ENCODE measurements at regions not wholly inside any gene's neighbourhood (a gene's known extent, or its start where the extent isn't known, plus 50 kb on each side); places are given as distances from the start of the nearest gene placed in this dataset.

DNA sequence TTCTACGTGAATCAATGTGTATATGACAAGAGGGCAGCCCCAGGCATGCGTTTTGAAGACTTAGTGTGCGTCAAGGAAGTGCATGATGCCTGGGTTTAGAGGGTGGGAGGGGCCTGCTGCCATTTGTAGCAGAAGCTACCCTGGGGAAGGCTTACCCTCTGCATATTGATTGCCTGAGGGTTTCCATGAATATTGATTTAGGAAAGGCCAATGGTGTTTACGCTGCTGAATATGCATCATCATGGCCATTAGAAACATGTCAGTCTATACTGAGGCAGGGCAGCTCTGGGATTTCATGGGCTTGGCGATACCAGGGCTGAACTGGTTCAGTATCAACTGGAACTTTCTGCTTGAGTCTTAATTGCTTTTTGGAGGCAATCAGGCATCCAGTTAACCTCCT is 259.3 kb downstream of the DCDC2C start:
- no peak for DNase-seq

DNA sequence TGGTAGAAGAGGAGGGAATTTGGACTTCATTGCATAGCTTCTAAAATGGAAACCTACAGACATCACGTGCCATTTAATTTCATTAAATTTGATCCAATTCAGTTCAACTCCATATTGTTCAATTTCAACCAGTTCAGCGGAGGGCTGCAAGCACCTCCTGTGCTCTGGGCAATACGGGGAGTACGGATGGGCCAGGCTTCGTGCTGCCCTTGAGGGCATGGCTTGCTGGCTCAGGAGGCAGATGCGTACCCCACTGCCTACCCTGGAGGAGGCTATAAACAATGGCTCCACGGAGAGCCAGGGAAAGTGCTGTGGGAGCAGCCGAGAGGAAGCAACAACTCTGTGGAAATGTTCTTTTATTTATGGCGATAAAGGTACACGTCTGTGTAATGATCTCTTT is 261.8 kb downstream of the DCDC2C start:
- no peak for DNase-seq

GRCh38 chr2:3965953-3966352 is 262.6 kb downstream of the DCDC2C start:
- DNase-seq = no peak

DNA sequence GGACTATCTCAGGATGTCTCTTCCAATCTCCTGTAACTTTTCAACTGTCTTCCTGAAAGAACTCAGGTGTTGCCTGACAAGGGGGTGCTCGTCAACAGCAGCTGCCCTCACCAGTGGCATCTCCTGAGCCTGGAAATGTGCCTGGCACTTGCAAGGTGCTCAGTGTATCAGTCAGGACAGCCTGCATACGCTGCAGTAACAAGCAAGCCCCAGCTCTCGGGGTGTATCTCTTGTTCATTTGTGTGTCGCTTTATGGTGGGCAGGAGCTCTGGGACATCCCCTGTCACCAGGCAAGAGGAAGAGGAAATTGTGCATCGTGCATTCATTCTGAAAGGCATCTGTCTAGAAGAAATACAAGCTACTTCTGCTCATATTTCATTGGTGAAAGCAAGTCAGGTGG is 263.1 kb downstream of the DCDC2C start:
- DNase-seq = no peak

GRCh38 chr2:3968736-3969135 is 265.4 kb downstream of the DCDC2C start:
- DNase-seq = no peak

GRCh38 chr2:3970791-3971651 is 267.6 kb downstream of the DCDC2C start:
- no peak for DNase-seq

DNA sequence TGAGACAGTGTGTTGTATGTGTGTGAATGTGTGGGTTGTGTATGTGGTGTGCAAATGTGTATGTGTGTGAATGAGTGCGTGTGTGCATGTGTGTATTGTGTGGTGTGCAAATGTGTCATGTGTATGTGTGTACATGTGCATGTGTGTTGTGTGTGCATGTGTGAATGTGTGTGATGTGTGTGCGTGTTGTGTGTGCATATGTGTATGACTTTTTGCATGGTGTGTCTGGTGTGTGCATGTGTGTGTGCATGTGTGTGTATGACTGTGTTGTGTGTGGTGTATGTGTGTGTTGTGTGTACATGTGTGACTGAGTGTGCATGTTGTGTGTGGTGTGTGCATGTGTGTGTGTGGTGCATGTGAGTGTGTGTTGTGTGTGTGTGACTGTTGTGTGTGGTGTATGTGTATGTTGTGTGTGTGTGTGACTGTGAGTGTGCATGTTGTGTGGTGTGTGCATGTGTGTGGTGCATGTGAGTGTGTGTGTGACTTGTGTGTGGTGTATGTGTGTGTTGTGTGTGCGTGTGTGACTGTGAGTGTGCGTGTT is 268.3 kb downstream of the DCDC2C start:
- DNase-seq = no peak

DNA sequence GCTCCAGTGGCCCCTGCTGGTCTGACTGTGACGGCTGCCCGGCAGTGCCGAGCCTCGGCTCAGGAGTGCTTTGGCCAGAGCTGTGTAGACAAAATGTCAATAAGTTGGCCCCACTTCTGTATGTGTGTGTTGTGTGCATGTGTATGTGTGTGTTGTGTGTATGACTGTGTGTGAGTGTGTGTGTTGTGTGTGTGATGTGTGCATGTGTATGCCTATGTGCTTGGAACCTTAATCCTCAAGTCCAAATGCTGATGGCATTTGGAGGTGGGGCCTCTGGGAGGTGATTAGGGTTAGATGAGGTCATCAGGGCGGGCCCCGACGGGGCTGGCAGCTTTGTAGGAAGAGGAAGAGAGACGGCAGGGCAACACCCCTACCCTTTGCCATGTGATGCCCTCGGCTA is 269.0 kb downstream of the DCDC2C start:
- no peak for DNase-seq

- no peak for DNase-seq
Measured at GRCh38 chr2:3974765-3975164, 271.4 kb downstream of the DCDC2C start.

GRCh38 chr2:3981446-3981987 is 278.1 kb downstream of the DCDC2C start:
- no peak for DNase-seq

- DNase-seq = no peak
Measured at GRCh38 chr2:3982160-3982559, 278.8 kb downstream of the DCDC2C start.

DNA sequence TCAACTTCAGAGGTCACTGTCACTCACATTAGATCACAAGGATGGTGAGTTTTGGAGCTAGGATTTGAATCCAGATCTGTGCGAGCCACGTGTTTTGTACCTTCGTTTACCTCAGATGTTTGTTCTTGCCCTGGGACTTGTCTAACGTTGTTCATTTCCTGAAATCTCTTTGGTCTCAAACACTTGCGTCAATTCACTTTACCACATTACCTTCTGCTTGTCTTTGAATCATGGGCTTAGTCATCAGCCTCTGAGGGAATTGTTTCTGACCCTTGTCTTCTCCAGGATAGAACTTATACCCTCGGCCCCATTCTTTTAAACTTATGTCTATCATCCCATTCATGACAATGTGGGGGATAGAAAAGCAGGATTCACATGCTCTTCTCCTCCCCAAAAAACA is 282.7 kb downstream of the DCDC2C start:
- DNase-seq = no peak

GRCh38 chr2:3986530-3987258 is 283.3 kb downstream of the DCDC2C start:
- DNase-seq = no peak

DNA sequence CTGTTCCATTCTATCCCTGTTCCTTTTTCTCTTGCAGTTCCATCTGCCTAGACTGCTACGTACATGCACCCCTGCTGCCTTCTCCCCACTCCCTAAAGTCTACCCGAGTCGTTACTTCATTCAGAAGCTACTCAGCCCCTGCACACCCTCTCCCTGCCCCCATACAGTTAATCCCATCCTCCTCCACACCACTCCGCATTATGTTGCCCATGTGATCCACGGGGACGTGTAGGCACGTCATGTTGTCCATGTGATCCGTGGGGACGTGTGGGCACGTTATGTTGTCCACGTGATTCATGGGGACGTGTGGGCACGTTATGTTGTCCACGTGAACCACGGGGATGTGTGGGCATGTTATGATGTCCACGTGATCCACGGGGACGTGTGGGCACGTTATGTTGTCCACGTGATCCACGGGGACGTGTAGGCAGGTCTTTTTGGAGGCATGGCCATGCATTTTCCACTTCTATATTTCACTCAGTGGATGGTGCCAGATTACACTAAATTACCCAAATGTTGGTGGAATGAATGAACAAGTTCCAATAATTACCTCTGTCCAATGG is 299.5 kb downstream of the DCDC2C start:
- DNase-seq = no peak

- DNase-seq = no peak
Measured at GRCh38 chr2:4012197-4012596, 308.8 kb downstream of the DCDC2C start.

GRCh38 chr2:4018535-4018934 is 315.2 kb downstream of the DCDC2C start:
- no peak for DNase-seq

DNA sequence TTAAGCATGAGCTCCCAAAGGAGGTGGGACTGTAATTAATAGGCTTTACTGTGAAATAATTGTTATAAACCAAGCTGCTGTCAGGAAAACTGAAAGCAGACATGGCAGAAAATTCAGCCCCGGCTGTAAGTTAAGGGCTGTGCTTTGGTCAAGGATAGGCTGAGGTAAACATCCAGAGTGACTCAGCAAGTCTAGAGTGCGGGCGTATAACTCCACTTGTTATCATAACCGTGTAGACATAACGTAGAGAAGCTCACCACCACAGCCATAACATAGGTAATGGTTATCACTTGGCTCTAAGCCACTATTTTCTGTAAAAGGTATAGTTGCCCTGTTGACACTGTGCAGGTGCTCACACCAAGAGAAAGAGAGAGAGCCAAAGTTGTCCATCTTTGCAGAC is 316.8 kb downstream of the DCDC2C start:
- no peak for DNase-seq

GRCh38 chr2:4020649-4021048 is 317.3 kb downstream of the DCDC2C start:
- DNase-seq = no peak

DNA sequence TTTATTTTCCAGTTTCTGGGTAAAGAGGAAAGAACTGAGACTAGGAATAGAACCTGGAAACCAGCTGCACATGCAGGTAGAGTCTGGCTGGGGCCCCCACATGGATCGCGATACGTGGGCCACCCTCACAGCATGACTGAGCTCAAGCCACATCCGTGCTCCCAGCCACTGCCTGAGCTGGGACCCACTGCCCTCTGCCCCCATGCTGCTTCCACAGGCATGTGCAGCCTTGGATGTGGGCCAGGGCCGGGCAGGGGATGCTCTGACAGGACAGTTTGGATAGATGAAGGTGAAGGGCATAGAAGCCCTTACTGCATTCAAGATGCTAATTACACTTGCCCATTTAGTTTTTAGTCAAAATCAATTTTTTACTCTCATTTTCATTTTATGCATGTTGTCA is 321.2 kb downstream of the DCDC2C start:
- DNase-seq = no peak

GRCh38 chr2:4029081-4029480 is 325.7 kb downstream of the DCDC2C start:
- no peak for DNase-seq

GRCh38 chr2:4039896-4040295 is 336.5 kb downstream of the DCDC2C start:
- DNase-seq = no peak

- DNase-seq = no peak
Measured at GRCh38 chr2:4047961-4048891, 344.9 kb downstream of the DCDC2C start.

All from hippocampal formation (tissue), 2 donors.